H1 (cell line): ENCODE measurements at regions not wholly inside any gene's neighbourhood (a gene's known extent, or its start where the extent isn't known, plus 50 kb on each side); places are given as distances from the start of the nearest gene placed in this dataset.

Experiments used
- CTCF ChIA-PET: fragments of 300-600 bp; sonication (Branson Sonifier 250); formaldehyde crosslinking; loops from one replicate; lab custom pipeline; 2021; ENCODE audit not compliant: partially characterized antibody; lab: Charles Lee
- POLR2A ChIA-PET: fragments of 300-600 bp; sonication (Branson Sonifier 250); formaldehyde crosslinking; loops from one replicate; lab custom pipeline; 2021; ENCODE audit warnings: inconsistent platforms; ENCODE audit not compliant: partially characterized antibody; lab: Charles Lee
- DNase-seq, 2 experiments: peaks; one replicate each; pipeline versions ENCODE4 v3.0.0 to v3.0.0-alpha.2; 2010 to 2022; ENCODE audit warnings: low spot score in 2 of 2, low read depth in 1 of 2, mixed read lengths in 1 of 2
- FAIRE-seq: peaks from 2 replicates; lab custom pipeline; 2011; peaks lifted over from hg19 to GRCh38; lab: Jason Lieb, UNC
- H2AFZ ChIP-seq: 2 replicates; pipeline ENCODE4 v1.8.1; 2012; ENCODE audit warnings: low read length, inconsistent platforms
- H2AK5ac ChIP-seq: 2 replicates; pipeline ENCODE4 v1.6.1; 2013; ENCODE audit warnings: low read depth, low read length
- H2BK120ac ChIP-seq: replicated peaks from 2 replicates; pipeline ENCODE3; 2013; ENCODE audit warnings: low read depth, low read length, inconsistent platforms
- H2BK12ac ChIP-seq: 2 replicates; pipeline ENCODE4 v1.6.1; 2013; ENCODE audit warnings: low read depth, low read length
- H2BK15ac ChIP-seq: 2 replicates; pipeline ENCODE4 v1.6.1; 2013; ENCODE audit warnings: low read length
- H2BK20ac ChIP-seq: 2 replicates; pipeline ENCODE4 v1.6.1; 2013; ENCODE audit warnings: low read length
- H2BK5ac ChIP-seq: 2 replicates; pipeline ENCODE4 v1.6.1; 2013; ENCODE audit warnings: low read depth, low read length
- H3K14ac ChIP-seq: 2 replicates; pipeline ENCODE4 v1.6.1; 2013; ENCODE audit warnings: inconsistent platforms; ENCODE audit not compliant: insufficient read length
- H3K18ac ChIP-seq: 2 replicates; pipeline ENCODE4 v1.6.1; 2013; ENCODE audit warnings: low read length; ENCODE audit errors: extremely low read depth
- H3K23ac ChIP-seq: 2 replicates; pipeline ENCODE4 v1.6.1; 2013; ENCODE audit warnings: inconsistent platforms; ENCODE audit not compliant: insufficient read length
- H3K23me2 ChIP-seq: 2 replicates; pipeline ENCODE4 v1.6.1; 2013; ENCODE audit warnings: low read depth, low read length
- H3K27ac ChIP-seq: 2 replicates; pipeline ENCODE4 v1.6.1; 2011; ENCODE audit warnings: low read depth, low read length, inconsistent platforms
- H3K27me3 ChIP-seq, 4 experiments: replicated peaks in 1 of 4; 1 replicate in 1 of 4; 2 replicates in 3 of 4; pipeline versions ENCODE4 v1.6.1 to v1.8.1; 2011 to 2013; ENCODE audit warnings: low read length in 3 of 4, mild to moderate bottlenecking in 3 of 4, inconsistent platforms in 2 of 4, mixed read lengths in 2 of 4, moderate library complexity in 1 of 4; ENCODE audit not compliant: control insufficient read depth in 3 of 4, insufficient read depth in 3 of 4; ENCODE audit errors: extremely low read depth in 1 of 4
- H3K36me3 ChIP-seq, 4 experiments: 2 replicates each; pipeline versions ENCODE4 v1.6.1 to v1.8.1; 2011 to 2013; ENCODE audit warnings: mild to moderate bottlenecking in 4 of 4, low read length in 3 of 4, moderate library complexity in 2 of 4, control low read depth in 1 of 4, inconsistent platforms in 1 of 4; ENCODE audit not compliant: insufficient read depth in 4 of 4, control insufficient read depth in 2 of 4
- H3K4ac ChIP-seq: replicated peaks from 2 replicates; pipeline ENCODE3; 2013; ENCODE audit warnings: low read length, low read depth, mixed read lengths, inconsistent platforms; ENCODE audit not compliant: insufficient read length
- H3K4me1 ChIP-seq, 4 experiments: replicated peaks in 1 of 4; 1 replicate in 1 of 4; 2 replicates in 3 of 4; pipeline versions ENCODE4 v1.6.1 to v1.8.1; 2011 to 2013; ENCODE audit warnings: low read length in 3 of 4, inconsistent platforms in 2 of 4, mixed read lengths in 1 of 4; ENCODE audit not compliant: insufficient read depth in 4 of 4, control insufficient read depth in 3 of 4
- H3K4me2 ChIP-seq, 2 experiments: 2 replicates each; pipeline versions ENCODE4 v1.6.1 to v1.8.1; 2011 to 2013; ENCODE audit warnings: low read depth in 2 of 2, low read length in 2 of 2, control low read depth in 1 of 2, inconsistent platforms in 1 of 2, mild to moderate bottlenecking in 1 of 2; ENCODE audit not compliant: insufficient read depth in 1 of 2
- H3K4me3 ChIP-seq, 4 experiments: fragments of 200-600, 300-600 bp in 1 of 4; sonication (generic), shearing (Covaris generic), sonication (Bioruptor Twin) in 1 of 4; 2 replicates each; pipeline versions ENCODE4 v1.5.1 to v1.8.1; 2011 to 2016; ENCODE audit warnings: low read length in 4 of 4, low read depth in 3 of 4, control low read depth in 2 of 4, inconsistent platforms in 2 of 4, mild to moderate bottlenecking in 2 of 4, mixed read lengths in 1 of 4, moderate library complexity in 1 of 4; ENCODE audit not compliant: insufficient read depth in 2 of 4; ENCODE audit errors: extremely low read depth in 1 of 4
- H3K56ac ChIP-seq: replicated peaks from 2 replicates; pipeline ENCODE3; 2013; ENCODE audit warnings: low read depth, mild to moderate bottlenecking, mixed read lengths, low read length, inconsistent platforms; ENCODE audit not compliant: insufficient read length
- H3K79me1 ChIP-seq: 2 replicates; pipeline ENCODE4 v1.6.1; 2013; ENCODE audit warnings: low read depth, low read length, control low read depth
- H3K79me2 ChIP-seq, 2 experiments: 2 replicates each; pipeline versions ENCODE4 v1.6.1 to v1.8.1; 2012 to 2013; ENCODE audit warnings: low read length in 2 of 2, mild to moderate bottlenecking in 2 of 2, inconsistent platforms in 1 of 2; ENCODE audit not compliant: insufficient read depth in 2 of 2, control insufficient read depth in 1 of 2
- H3K9ac ChIP-seq, 4 experiments: replicated peaks in 1 of 4; 1 replicate in 1 of 4; 2 replicates in 3 of 4; pipeline versions ENCODE4 v1.6.1 to v1.8.1; 2011 to 2013; ENCODE audit warnings: low read depth in 3 of 4, low read length in 3 of 4, control low read depth in 2 of 4, mild to moderate bottlenecking in 2 of 4, moderate library complexity in 2 of 4, inconsistent platforms in 1 of 4; ENCODE audit errors: extremely low read depth in 1 of 4
- H3K9me3 ChIP-seq, 2 experiments: 2 replicates each; pipeline versions ENCODE4 v1.6.1 to v1.8.1; 2012 to 2013; ENCODE audit warnings: mild to moderate bottlenecking in 2 of 2, moderate library complexity in 2 of 2, control low read depth in 1 of 2, inconsistent platforms in 1 of 2, low read depth in 1 of 2, low read length in 1 of 2, mixed read lengths in 1 of 2; ENCODE audit not compliant: insufficient read depth in 2 of 2
- H4K20me1 ChIP-seq, 2 experiments: replicated peaks in 1 of 2; 2 replicates each; pipeline versions ENCODE3 to v1.8.1; 2011 to 2013; ENCODE audit warnings: inconsistent platforms in 2 of 2, low read length in 2 of 2, mild to moderate bottlenecking in 1 of 2; ENCODE audit not compliant: insufficient read depth in 2 of 2, control insufficient read depth in 1 of 2
- H4K5ac ChIP-seq: 2 replicates; pipeline ENCODE4 v1.6.1; 2013; ENCODE audit warnings: low read length, low read depth, mixed read lengths, inconsistent platforms; ENCODE audit not compliant: insufficient read length
- H4K8ac ChIP-seq: 2 replicates; pipeline ENCODE4 v1.8.0; 2013; ENCODE audit warnings: mild to moderate bottlenecking, moderate library complexity, low read length, inconsistent platforms; ENCODE audit not compliant: insufficient read depth; ENCODE audit errors: extremely low read depth
- H4K91ac ChIP-seq: replicated peaks from 2 replicates; pipeline ENCODE3; 2013; ENCODE audit warnings: low read length, mixed read lengths, inconsistent platforms; ENCODE audit not compliant: insufficient read length
- JUN ChIP-seq: IDR thresholded peaks from 2 replicates; pipeline ENCODE4 v1.6.1; 2011; ENCODE audit warnings: low read depth, mild to moderate bottlenecking, improper control_type of control experiment, low read length
- POLR2A ChIP-seq, 2 experiments: IDR thresholded peaks; 1 replicate in 1 of 2; 2 replicates in 1 of 2; pipeline ENCODE4 v1.6.1; 2011; ENCODE audit warnings: low read depth in 2 of 2, low read length in 2 of 2, mild to moderate bottlenecking in 2 of 2; ENCODE audit errors: control extremely low read depth in 1 of 2
- RBBP5 ChIP-seq: IDR thresholded peaks from 2 replicates; pipeline ENCODE4 v1.7.1; 2012; ENCODE audit warnings: low read depth, mild to moderate bottlenecking, inconsistent platforms, low read length, moderate library complexity, borderline replicate concordance
- WGBS, 2 experiments: shearing (Covaris generic) in 1 of 2; methylation state at CpG; one replicate each; pipeline versions ENCODE4 v1.1.6 to v1.1.7; 2013 to 2015; ENCODE audit warnings: low lambda C conversion rate in 2 of 2, mixed read lengths in 2 of 2, inconsistent platforms in 1 of 2, low coverage in 1 of 2, missing lambda C conversion rate in 1 of 2; ENCODE audit not compliant: insufficient replicate concordance in 2 of 2, insufficient coverage in 1 of 2, insufficient read length in 1 of 2; ENCODE audit errors: extremely low coverage in 1 of 2, missing lambda C conversion rate in 1 of 2; 5-methylcytosine and 5-hydroxymethylcytosine counted together
- TF ChIP-seq, protein P1 (sequence below): IDR thresholded peaks from 2 replicates; pipeline ENCODE4 v1.6.1; 2012; ENCODE audit warnings: inconsistent platforms

DNA sequence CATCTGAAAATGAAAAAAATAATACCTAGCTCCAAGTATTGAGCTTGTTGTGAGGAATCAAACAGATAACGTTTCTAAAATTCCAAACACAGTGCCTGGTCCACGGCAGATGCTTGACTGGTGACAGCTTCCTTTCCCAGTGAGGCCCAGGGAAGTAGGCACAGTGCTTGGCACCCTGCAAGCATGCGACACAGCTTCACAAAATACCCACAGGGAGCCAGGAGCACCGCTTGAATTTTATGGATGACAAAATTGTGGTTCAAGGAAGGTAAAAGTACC is 205.1 kb upstream of the TNP1 start:
- H3K9me3 ChIP-seq, result 0 out of 4 replicates have a peak, but pooled peaks cover 0 to 8% of the 10 kb centered on the region in 2 experiments
- H3K4ac ChIP-seq, result no peak overlapping the region
- no peak overlapping the region for H2AFZ ChIP-seq
- no peak overlapping the region for H2BK5ac ChIP-seq
- H3K4me3 ChIP-seq, result no peak overlapping the region
- no peaks in the 10 kb centered on the region; a peak in 2 of 8 replicates for H3K36me3 ChIP-seq
- peak overlapping the region; percentile 29; the same call in 1 of the 2 replicates for H2BK12ac ChIP-seq
- H2BK20ac ChIP-seq, result no peak overlapping the region
- POLR2A ChIA-PET, result interaction anchor here (0.6 to 1.5 kb wide), 4 partner anchors 17 to 430 kb away, joined by 3 read pairs; no protein-coding TSS in a partner anchor
- no peak overlapping the region for H3K56ac ChIP-seq
- DNase-seq, result no peak
- H2BK120ac ChIP-seq, result no peak overlapping the region
- no peak overlapping the region for H3K27ac ChIP-seq
- peaks cover 0 to 10% of the 10 kb centered on the region in 2 experiments for H4K20me1 ChIP-seq
- peaks cover 2 to 10% (median 3%) of the 10 kb centered on the region in 4 experiments; a peak in 3 of 7 replicates for H3K4me1 ChIP-seq
- 78% methylated on average over 4 of the region's 4 CpGs; no CpG with 5 or more reads in 1 of the 2 experiments for WGBS, 2 experiments
- CTCF ChIA-PET, result interaction anchor here (1.0 to 6.3 kb wide), 7 partner anchors 10 to 648 kb away, joined by 4 to 32 read pairs (median 6); no protein-coding TSS in a partner anchor
- H3K79me2 ChIP-seq, result no peaks in the 10 kb centered on the region
- peak overlapping the region; percentile 40; the same call in 1 of the 2 replicates for H2BK15ac ChIP-seq
- H3K27me3 ChIP-seq, result no peaks in the 10 kb centered on the region
- H4K91ac ChIP-seq, result no peak overlapping the region
- H3K9ac ChIP-seq, result no peak overlapping the region
- H3K23me2 ChIP-seq, result peaks cover 14% of the 10 kb centered on the region
- no peak overlapping the region for H3K14ac ChIP-seq
- H4K8ac ChIP-seq, result no peak overlapping the region; the same call in 1 of the 2 replicates
- peaks cover 4% of the 10 kb centered on the region; the same call in 1 of the 2 replicates for H3K79me1 ChIP-seq
- no peak overlapping the region for H3K23ac ChIP-seq
- no peak for FAIRE-seq
- no peak overlapping the region for H4K5ac ChIP-seq
- no peak overlapping the region for H2AK5ac ChIP-seq
- H3K18ac ChIP-seq, result no peak overlapping the region
- H3K4me2 ChIP-seq, result no peak overlapping the region; a peak in 1 of 4 replicates
- TF ChIP-seq, protein P1, sequence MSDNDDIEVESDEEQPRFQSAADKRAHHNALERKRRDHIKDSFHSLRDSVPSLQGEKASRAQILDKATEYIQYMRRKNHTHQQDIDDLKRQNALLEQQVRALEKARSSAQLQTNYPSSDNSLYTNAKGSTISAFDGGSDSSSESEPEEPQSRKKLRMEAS, result no peak
- TF ChIP-seq JUN (no peak), POLR2A (IDR thresholded peaks at IDR 0.05; ENCODE audit: control extremely low read depth in 1 of 2, low read depth in 2 of 2, low read length in 2 of 2) (no peak), RBBP5 (no peak)
